PC-9 (cell line): ENCODE measurements at regions not wholly inside any gene's neighbourhood (a gene's known extent, or its start where the extent isn't known, plus 50 kb on each side); places are given as distances from the start of the nearest gene placed in this dataset.

Experiments used
- CTCF ChIP-seq: fragments of 200-600 bp; sonication (generic); conservative IDR thresholded peaks from 2 replicates; pipeline ENCODE4 v1.6.1; 2017; ENCODE audit warnings: mixed run types, antibody characterized with exemption, mild to moderate bottlenecking, moderate library complexity
- EZH2 ChIP-seq: fragments of 200-600 bp; sonication (generic); IDR thresholded peaks from 2 replicates; pipeline ENCODE4 v1.8.0; 2017; ENCODE audit warnings: antibody characterized with exemption, low read depth

- no peak for TF ChIP-seq CTCF
- TF ChIP-seq EZH2, result no peak
Measured at GRCh38 chr9:96109680-96110351, 192.2 kb downstream of the HSD17B3 start.
